GM13977 (cell line): ENCODE measurements at regions not wholly inside any gene's neighbourhood (a gene's known extent, or its start where the extent isn't known, plus 50 kb on each side); places are given as distances from the start of the nearest gene placed in this dataset.
A peak's percentile ranks its signal among the peaks of the same experiment; 100 is the strongest.
"Not testable (repeated sequence)": the region's sequence is repeated elsewhere in the genome, so short reads cannot be mapped to it uniquely, and the experiment has no call there.

ENCODE experiments used
- DNase-seq: peaks from one replicate; pipeline ENCODE4 v3.0.0; 2012; ENCODE audit warnings: low spot score
- CTCF ChIP-seq: IDR thresholded peaks from 2 replicates; pipeline ENCODE4 v1.5.1; 2012; ENCODE audit warnings: mild to moderate bottlenecking, control low read depth; ENCODE audit not compliant: insufficient read depth; ENCODE audit errors: extremely low read depth, missing control alignments
- in situ Hi-C: fragments of 300-500 bp; cut with MboI; formaldehyde crosslinking; loops from one replicate; pipeline ENCODE4 v1.12.0; 2022; ENCODE audit warnings: low sequenced_read_pairs, low pct_unique_long_range_greater_than_20kb, mixed read lengths, inconsistent platforms; ENCODE audit not compliant: unreplicated experiment

DNA sequence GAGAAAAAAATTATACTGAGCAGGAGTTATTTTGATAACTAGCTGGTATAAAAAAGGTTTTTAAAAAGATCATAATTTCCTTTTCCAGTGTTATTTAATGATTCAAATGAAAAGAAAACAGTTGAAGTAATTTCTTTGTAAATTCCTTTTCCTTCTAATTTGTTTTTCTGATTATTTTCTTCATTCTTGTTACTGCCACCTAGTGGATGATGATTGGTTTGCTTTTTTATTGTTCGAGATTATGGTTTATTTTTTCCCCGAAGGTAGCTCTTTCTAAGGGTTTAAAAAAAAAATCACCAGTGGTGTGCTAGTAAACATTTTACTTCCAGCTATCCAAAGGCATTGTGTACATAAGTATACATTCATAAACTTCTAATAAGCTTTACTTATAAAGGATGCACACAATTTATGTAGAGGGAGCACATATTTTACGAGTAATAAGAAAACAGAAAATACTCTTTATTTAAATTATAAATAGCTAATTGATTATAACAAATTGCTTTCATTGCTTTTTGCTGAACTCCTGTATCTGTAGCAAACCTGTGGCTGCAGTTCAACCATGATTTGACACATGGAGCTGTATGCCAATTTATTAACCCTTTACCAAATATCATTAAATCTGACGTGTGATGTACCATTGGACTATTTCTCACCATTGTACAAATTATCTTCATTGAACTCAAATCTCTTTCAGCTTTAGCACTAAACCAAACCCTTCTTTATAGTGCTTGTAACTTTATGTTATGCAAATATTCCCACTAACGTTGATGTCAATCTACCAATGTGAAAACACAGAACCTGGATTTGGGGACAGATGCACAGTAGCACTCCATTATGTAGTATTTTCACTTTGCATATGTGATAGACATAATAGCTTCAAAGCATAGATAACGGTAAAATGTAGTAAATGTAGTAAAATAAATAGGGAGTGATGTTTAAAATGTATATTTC lies 97.8 kb upstream of the ANK2 start:
- peak; percentile 44 for TF ChIP-seq CTCF
- DNase-seq, result no peak
- in situ Hi-C loops, result no loop called here

GRCh38 chr4:112952313-112952700 lies 97.1 kb upstream of the ANK2 start:
- no peak for TF ChIP-seq CTCF
- DNase-seq, result no peak
- in situ Hi-C loops, result no loop called here

DNA sequence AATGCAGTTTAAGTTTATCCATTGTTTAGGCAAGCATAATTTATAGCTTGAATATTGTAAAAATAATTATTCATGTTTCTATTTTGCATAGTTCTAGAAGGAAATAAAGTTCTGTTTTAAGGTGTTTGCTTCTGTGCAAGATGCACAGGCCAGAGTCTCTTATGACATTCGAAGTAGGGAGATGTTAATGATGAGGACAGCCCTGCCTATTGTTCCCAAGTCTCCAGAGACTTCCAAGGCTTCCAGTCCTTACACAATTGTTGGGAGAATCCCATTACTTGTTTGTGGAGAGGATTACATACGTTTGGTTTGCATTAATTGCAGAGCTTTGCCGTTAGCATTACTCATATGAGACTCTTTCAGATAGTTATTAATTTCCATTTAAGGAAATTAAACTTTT lies 96.2 kb upstream of the ANK2 start:
- TF ChIP-seq CTCF, result no peak
- DNase-seq, result no peak
- in situ Hi-C loops, result no loop called here

DNA sequence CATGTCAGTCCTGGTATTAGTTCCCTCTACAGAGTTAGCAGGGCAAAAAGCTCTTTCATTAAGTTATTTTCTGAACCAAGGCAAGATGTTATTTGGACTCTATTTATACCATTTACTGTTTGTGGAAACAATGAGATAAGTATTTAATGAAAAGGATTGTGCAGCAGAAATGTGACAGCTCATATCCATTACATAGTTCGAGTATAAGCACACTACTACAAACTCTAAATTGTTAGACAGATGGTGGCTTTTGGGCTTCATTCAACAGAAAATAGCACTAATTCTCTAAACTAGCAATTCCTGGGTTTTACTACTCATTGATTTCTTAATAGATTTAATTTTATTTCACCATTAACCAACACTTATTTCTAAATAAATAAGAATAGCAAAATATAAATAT lies 95.2 kb upstream of the ANK2 start:
- no peak for TF ChIP-seq CTCF
- in situ Hi-C loops, result no loop called here
- no peak for DNase-seq

- in situ Hi-C loops, result no loop called here
- DNase-seq, result no peak
- TF ChIP-seq CTCF, result no peak
Observed at GRCh38 chr4:112956484-112956896, 93.0 kb upstream of the ANK2 start.

GRCh38 chr4:112957764-112958163 lies 91.7 kb upstream of the ANK2 start:
- DNase-seq, in situ Hi-C loops: not testable (repeated sequence)

DNA sequence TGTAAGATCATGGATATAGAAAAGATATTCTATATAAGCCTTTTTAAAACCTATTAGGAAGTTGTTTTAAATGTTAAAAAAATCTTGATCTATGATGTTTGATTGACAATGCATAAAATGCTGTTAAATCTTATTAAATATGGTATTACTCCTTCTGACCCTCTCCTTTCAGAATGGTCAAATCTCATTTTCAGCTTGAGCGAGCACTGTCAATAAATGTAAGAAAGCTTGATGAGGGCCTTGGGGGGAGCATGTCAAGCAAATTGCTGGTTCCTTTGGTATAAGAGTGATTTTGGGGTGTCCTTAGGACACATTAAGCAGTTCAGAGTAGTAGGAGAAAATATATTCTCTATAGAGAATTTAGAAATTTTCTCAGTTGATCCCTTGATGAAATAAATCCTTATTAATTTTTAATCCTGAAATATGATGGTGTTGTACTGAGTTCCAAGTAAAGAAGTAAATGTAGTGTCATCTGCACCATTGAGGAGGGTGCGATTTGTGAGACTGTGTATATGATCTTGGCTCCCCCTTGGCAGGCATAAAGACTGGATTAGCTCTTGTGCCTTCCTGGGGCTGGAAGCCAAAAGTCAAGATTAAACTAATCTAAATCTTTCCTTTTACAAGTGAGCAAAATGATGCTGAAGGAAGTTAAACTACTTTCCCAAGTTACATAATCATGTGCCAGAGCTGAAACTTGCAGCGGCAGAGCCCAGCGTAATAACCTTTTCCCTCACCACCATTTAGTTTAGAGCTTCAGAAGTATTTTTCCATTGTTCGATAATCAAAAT lies 82.6 kb upstream of the ANK2 start:
- no peak for DNase-seq
- no peak for TF ChIP-seq CTCF
- in situ Hi-C loops, result no loop called here
